NCI-H2227 treated with DMSO at 0.1 percent for 48 hours (cell line): ENCODE measurements at regions not wholly inside any gene's neighbourhood (a gene's known extent, or its start where the extent isn't known, plus 50 kb on each side); places are given as distances from the start of the nearest gene placed in this dataset.

ENCODE experiments used
- DNase-seq: peaks from one replicate; lab custom pipeline; 2025; lab: John Stamatoyannopoulos, UW

GRCh38 chr3:24838533-24838932, 343.9 kb upstream of the THRB start:
- no peak for DNase-seq

GRCh38 chr3:24843955-24844354, 349.3 kb upstream of the THRB start:
- no peak for DNase-seq

- DNase-seq = no peak
Observed at GRCh38 chr3:24845524-24846155, 351.0 kb upstream of the THRB start.

- no peak for DNase-seq
Observed at GRCh38 chr3:24846286-24846860, 351.7 kb upstream of the THRB start.

- DNase-seq = no peak
Observed at GRCh38 chr3:24850245-24850644, 355.6 kb upstream of the THRB start.

- no peak for DNase-seq
Observed at GRCh38 chr3:24853685-24854490, 359.2 kb upstream of the THRB start.

GRCh38 chr3:24854748-24855147, 360.1 kb upstream of the THRB start:
- no peak for DNase-seq

- DNase-seq = no peak
Observed at GRCh38 chr3:24857945-24858344, 363.3 kb upstream of the THRB start.

- DNase-seq = no peak
Observed at GRCh38 chr3:24863215-24863614, 368.6 kb upstream of the THRB start.

- DNase-seq = no peak
Observed at GRCh38 chr3:24867783-24868182, 373.1 kb upstream of the THRB start.

- no peak for DNase-seq
Observed at GRCh38 chr3:24881239-24881638, 386.6 kb upstream of the THRB start.

- DNase-seq = no peak
Observed at GRCh38 chr3:24886501-24886900, 391.9 kb upstream of the THRB start.

- no peak for DNase-seq
Observed at GRCh38 chr3:24890012-24890411, 395.4 kb upstream of the THRB start.

- DNase-seq = no peak
Observed at GRCh38 chr3:24899373-24899772, 404.7 kb upstream of the THRB start.

- no peak for DNase-seq
Observed at GRCh38 chr3:24899901-24900603, 405.4 kb upstream of the THRB start.

GRCh38 chr3:24905266-24905665, 410.6 kb upstream of the THRB start:
- no peak for DNase-seq

- no peak for DNase-seq
Observed at GRCh38 chr3:24907106-24907505, 412.5 kb upstream of the THRB start.

- DNase-seq = no peak
Observed at GRCh38 chr3:24911076-24911475, 416.4 kb upstream of the THRB start.

GRCh38 chr3:24915639-24916038, 421.0 kb upstream of the THRB start:
- DNase-seq = no peak

GRCh38 chr3:24917908-24918307, 423.3 kb upstream of the THRB start:
- DNase-seq = no peak

- no peak for DNase-seq
Observed at GRCh38 chr3:24923570-24923969, 428.9 kb upstream of the THRB start.

- no peak for DNase-seq
Observed at GRCh38 chr3:24929521-24929920, 434.9 kb upstream of the THRB start.

GRCh38 chr3:24933401-24933800, 438.8 kb upstream of the THRB start:
- no peak for DNase-seq
